Natural killer cell (primary cell): ENCODE measurements at regions not wholly inside any gene's neighbourhood (a gene's known extent, or its start where the extent isn't known, plus 50 kb on each side); places are given as distances from the start of the nearest gene placed in this dataset.

ENCODE experiments used
- ATAC-seq, 3 donors: fragments of 150-1000 bp in 2 of 3; fragments of 200-7000 bp in 1 of 3; cut with Tn5 transposase; 1 replicate in 1 of 3; 2 replicates in 2 of 3; pipeline ENCODE4 v1.10.0; 2021; ENCODE audit warnings: mild to moderate bottlenecking in 2 of 3, moderate library complexity in 2 of 3
- DNase-seq, 2 donors: peaks; one replicate each; pipeline versions ENCODE4 v3.0.0 to v3.0.0-alpha.2; 2013 to 2021; ENCODE audit warnings: mixed read lengths in 1 of 2
- H3K27ac ChIP-seq: one replicate; pipeline ENCODE4 v1.5.1; 2013; ENCODE audit warnings: mild to moderate bottlenecking, low read length
- H3K27me3 ChIP-seq: one replicate; pipeline ENCODE4 v1.6.1; 2013; ENCODE audit warnings: low read length; ENCODE audit not compliant: control insufficient read depth, insufficient read depth
- H3K36me3 ChIP-seq: one replicate; pipeline ENCODE4 v1.6.1; 2013; ENCODE audit warnings: low read length; ENCODE audit not compliant: control insufficient read depth, insufficient read depth
- H3K4me1 ChIP-seq: one replicate; pipeline ENCODE4 v1.6.1; 2013; ENCODE audit warnings: low read length; ENCODE audit not compliant: control insufficient read depth, insufficient read depth
- H3K4me3 ChIP-seq: one replicate; pipeline ENCODE4 v1.5.1; 2013; ENCODE audit warnings: low read length
- H3K9me3 ChIP-seq: one replicate; pipeline ENCODE4 v1.6.1; 2013; ENCODE audit warnings: low read length; ENCODE audit not compliant: control insufficient read depth, insufficient read depth
- H3K27ac Mint-ChIP-seq, 2 donors: one replicate each; pipeline ENCODE4 v1.8.0; 2022; ENCODE audit warnings: mild to moderate bottlenecking in 2 of 2, mixed read lengths in 2 of 2, moderate library complexity in 1 of 2
- H3K27me3 Mint-ChIP-seq, 2 donors: one replicate each; pipeline ENCODE4 v1.8.0; 2022; ENCODE audit warnings: low read depth in 2 of 2, mixed read lengths in 2 of 2
- H3K36me3 Mint-ChIP-seq: one replicate; pipeline ENCODE4 v1.8.0; 2022; ENCODE audit warnings: mixed read lengths
- H3K4me1 Mint-ChIP-seq, 2 donors: one replicate each; pipeline ENCODE4 v1.8.0; 2022; ENCODE audit warnings: mixed read lengths in 2 of 2
- H3K4me3 Mint-ChIP-seq: one replicate; pipeline ENCODE4 v1.8.0; 2022; ENCODE audit warnings: mild to moderate bottlenecking, moderate library complexity, mixed read lengths
- H3K9me3 Mint-ChIP-seq, 2 donors: one replicate each; pipeline ENCODE4 v1.8.0; 2022; ENCODE audit warnings: mixed read lengths in 2 of 2
- CTCF ChIP-seq: fragments of 200-600 bp; IDR thresholded peaks from one replicate; pipeline ENCODE4 v1.8.0; 2022; ENCODE audit warnings: antibody characterized with exemption
- WGBS: methylation state at CpG from one replicate; pipeline ENCODE4 v1.1.7; 2013; ENCODE audit warnings: missing lambda C conversion rate; ENCODE audit not compliant: insufficient coverage; 5-methylcytosine and 5-hydroxymethylcytosine counted together
- intact Hi-C: fragments of 100-400 bp; cut with micrococcal nuclease; formaldehyde crosslinking; loops from one replicate; pipeline ENCODE4 v1.14.2; 2022

DNA sequence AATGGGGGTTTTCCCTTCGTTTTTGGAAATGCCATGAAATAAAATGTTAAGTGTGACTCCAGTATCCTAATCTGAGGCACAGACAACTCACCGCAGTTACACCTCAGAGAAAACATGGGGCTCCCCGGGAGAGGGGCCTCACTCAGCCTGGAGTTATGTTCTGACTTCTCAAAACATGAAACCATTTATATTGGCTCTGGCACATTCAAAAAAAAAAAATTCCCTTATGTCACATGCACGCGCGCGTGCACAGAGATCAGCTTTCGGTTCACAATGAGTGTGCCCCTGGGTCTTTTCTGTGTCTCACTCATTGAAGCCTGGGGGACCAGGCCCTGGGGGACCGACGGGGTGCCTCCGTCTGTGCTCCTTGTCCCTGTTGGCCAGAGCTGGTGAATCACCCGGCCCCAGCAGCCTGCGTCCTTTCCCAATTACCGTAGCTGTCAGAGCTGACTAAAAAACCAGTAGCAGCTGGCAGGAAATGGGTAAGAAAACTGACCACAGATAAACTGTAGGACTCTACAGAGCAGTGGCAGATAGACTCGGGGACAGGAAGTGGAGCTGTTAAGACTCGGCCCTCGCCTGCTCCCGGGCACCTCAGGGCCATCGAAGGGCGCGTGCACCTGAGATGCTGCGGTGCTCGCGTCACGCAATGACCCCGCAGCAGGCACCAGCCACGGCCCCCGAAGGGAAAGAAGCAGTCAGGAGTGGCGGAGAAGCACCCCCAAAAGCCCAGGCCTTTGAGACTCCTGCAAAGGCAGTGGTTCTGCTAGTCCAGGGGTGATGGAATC, 138.3 kb upstream of the ID2 start:
- ATAC-seq (peak; percentile 62 to 88 (median 78)), DNase-seq (peak; percentile 69 to 73)
- Mint-ChIP-seq H3K27me3 (no peaks in the 10 kb centered on the region), H3K4me1 (peaks cover 79 to 92% of the 10 kb centered on the region in 2 donors), H3K27ac (peak overlapping the region; percentile 99), H3K9me3 (no peaks in the 10 kb centered on the region), H3K4me3 (peak overlapping the region; percentile 90), H3K36me3 (no peaks in the 10 kb centered on the region)
- no peaks in the 10 kb centered on the region for H3K36me3 ChIP-seq
- peak overlapping the region; percentile 87 for H3K27ac ChIP-seq
- no peaks in the 10 kb centered on the region for H3K27me3 ChIP-seq
- no peak for TF ChIP-seq CTCF
- H3K4me3 ChIP-seq: peak overlapping the region; percentile 3
- no peaks in the 10 kb centered on the region for H3K9me3 ChIP-seq
- H3K4me1 ChIP-seq: peaks cover 89% of the 10 kb centered on the region
- WGBS: 4% methylated on average over 29 of the region's 29 CpGs
- intact Hi-C loops: loop anchor here (1.0 to 10.0 kb wide), 7 partner anchors 19 to 241 kb away; partner anchors contain the start of gene ID2

DNA sequence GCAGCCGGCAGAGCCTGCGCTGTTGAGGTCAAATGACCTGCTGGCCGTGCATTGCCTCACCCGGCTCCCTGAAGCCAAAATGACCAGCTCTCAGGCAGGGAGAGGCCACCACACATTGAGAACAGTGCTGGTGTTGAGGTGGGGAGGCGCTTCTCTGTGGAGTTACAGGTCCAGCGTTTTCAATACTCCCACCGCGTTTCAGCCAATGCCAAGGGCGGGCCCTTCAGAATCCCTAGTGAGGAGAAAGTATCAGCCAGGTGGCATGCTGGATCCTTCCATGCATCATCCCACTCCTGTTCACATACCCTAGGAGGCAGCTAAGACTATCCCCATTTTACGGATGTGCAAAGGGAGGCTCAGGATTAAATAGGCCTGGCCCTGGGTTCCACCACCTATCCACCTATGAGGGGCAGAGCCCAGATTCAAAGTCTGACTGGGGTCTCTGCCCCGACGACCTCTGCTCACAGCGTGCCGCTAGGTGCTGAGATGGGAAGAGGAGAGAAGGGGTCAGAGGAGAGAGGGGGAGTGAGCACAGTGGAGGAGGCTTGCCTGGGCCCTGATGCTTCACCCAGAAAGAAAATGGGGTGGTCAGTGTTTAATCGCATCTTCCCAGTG, 137.6 kb upstream of the ID2 start:
- WGBS: 58% methylated on average over 15 of the region's 15 CpGs
- Histone ChIP-seq H3K4me1 (peaks cover 82% of the 10 kb centered on the region), H3K4me3 (no peak overlapping the region), H3K9me3 (no peaks in the 10 kb centered on the region), H3K27ac (peak overlapping the region; percentile 87), H3K27me3 (no peaks in the 10 kb centered on the region), H3K36me3 (no peaks in the 10 kb centered on the region)
- no peaks in the 10 kb centered on the region for H3K27me3 Mint-ChIP-seq
- H3K36me3 Mint-ChIP-seq: no peaks in the 10 kb centered on the region
- intact Hi-C loops: loop anchor here (5.0 to 10.0 kb wide), 4 partner anchors 89 to 242 kb away; partner anchors contain the start of gene ID2
- no peak for DNase-seq
- ATAC-seq: peak in 1 of 3 donors; percentile 1
- H3K4me1 Mint-ChIP-seq: peaks cover 79 to 90% of the 10 kb centered on the region in 2 donors
- TF ChIP-seq CTCF: no peak
- peak overlapping the region; percentile 90 for H3K4me3 Mint-ChIP-seq
- peak overlapping the region; percentile 99 for H3K27ac Mint-ChIP-seq
- no peaks in the 10 kb centered on the region for H3K9me3 Mint-ChIP-seq

DNA sequence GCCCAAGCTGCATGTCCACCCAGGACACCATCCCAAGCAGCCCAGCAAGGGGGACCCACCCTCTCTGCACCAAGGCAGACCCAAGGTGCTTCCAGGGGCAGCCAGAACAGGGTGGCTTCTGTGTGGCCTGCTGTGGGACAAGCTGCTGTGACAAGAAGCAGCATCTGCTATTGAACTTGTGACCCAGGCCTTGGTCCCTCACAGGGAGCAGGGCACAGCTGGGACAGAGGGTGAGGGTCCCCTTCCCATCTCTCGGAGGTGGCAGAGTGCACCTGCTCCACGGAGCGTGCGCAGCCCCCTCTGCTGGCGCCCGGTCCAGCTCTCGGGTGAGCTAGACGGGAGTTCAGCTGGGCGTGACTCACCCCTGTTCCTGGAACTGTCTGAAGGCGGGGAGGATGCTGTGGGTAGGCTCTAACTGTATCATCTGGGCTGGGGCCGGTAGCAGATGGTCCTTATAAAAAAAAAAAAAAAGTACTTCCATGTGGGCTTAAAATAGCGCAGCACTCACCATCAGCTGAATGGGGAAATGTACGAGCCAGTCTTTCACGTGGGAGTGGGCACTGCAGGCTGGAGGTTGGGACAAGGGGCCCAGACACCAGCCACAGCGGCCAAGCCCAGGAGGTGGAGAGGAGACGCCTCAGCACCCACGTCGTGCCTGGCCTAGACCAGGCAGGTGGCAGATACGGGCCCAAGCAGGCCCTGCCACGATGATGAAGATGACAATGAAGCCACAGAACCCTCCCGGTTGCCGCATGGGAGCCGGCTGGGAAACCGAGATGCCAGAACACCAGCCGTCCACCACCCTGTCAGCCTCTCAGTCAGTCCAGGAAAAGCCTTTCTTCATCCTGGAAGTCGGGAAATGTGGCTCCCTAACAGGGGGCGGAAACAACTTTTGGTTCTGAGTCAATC, 136.8 kb upstream of the ID2 start:
- Histone ChIP-seq H3K4me1 (peaks cover 74% of the 10 kb centered on the region), H3K4me3 (no peak overlapping the region), H3K36me3 (no peaks in the 10 kb centered on the region), H3K27ac (peak overlapping the region; percentile 87), H3K27me3 (no peaks in the 10 kb centered on the region), H3K9me3 (no peaks in the 10 kb centered on the region)
- Mint-ChIP-seq H3K4me1 (peaks cover 73 to 82% of the 10 kb centered on the region in 2 donors), H3K27me3 (no peaks in the 10 kb centered on the region), H3K36me3 (no peaks in the 10 kb centered on the region), H3K27ac (peak overlapping the region; percentile 99), H3K4me3 (peak overlapping the region; percentile 50), H3K9me3 (no peaks in the 10 kb centered on the region)
- peak; percentile 71 to 88 for DNase-seq
- WGBS: 12% methylated on average over 27 of the region's 27 CpGs
- intact Hi-C loops: loop anchor here (5.0 to 10.0 kb wide), 4 partner anchors 90 to 243 kb away; partner anchors contain the start of gene ID2
- peak; percentile 67 to 78 (median 69) for ATAC-seq
- peak; percentile 45 for TF ChIP-seq CTCF
